ENCODE measurements at regions not wholly inside any gene's neighbourhood (a gene's known extent, or its start where the extent isn't known, plus 50 kb on each side); places are given as distances from the start of the nearest gene placed in this dataset.

GRCh38 chr4:83723609-83724008 lies 187.7 kb downstream of the GPAT3 start:
- TF ChIP-seq POLR2AphosphoS5 (IDR thresholded peaks at IDR 0.05; ENCODE audit: low read depth, low read length) (no peak), POLR2A (IDR thresholded peaks at IDR 0.05; ENCODE audit: low read depth, low read length) (no peak)
